Endothelial cell of umbilical vein (primary cell): ENCODE measurements at regions not wholly inside any gene's neighbourhood (a gene's known extent, or its start where the extent isn't known, plus 50 kb on each side); places are given as distances from the start of the nearest gene placed in this dataset.

Source experiments
- EZH2 ChIP-seq: IDR thresholded peaks from 2 replicates; pipeline ENCODE4 v1.6.1; 2012; ENCODE audit warnings: borderline replicate concordance, low read depth, mild to moderate bottlenecking, moderate library complexity, low read length, inconsistent platforms; ENCODE audit not compliant: severe bottlenecking
- FOS ChIP-seq: IDR thresholded peaks from 2 replicates; pipeline ENCODE4 v1.6.1; 2011; ENCODE audit warnings: mild to moderate bottlenecking, low read length, moderate library complexity, borderline replicate concordance; ENCODE audit not compliant: insufficient read depth
- GATA2 ChIP-seq: IDR thresholded peaks from 2 replicates; pipeline ENCODE4 v1.7.0; 2011; ENCODE audit warnings: low read depth, mild to moderate bottlenecking, moderate library complexity, mixed read lengths, low read length; ENCODE audit not compliant: insufficient read length, insufficient read depth
- JUN ChIP-seq: IDR thresholded peaks from 2 replicates; pipeline ENCODE4 v1.6.1; 2011; ENCODE audit warnings: borderline replicate concordance, low read depth; ENCODE audit not compliant: insufficient read length, insufficient read depth
- MYC ChIP-seq: IDR thresholded peaks from one replicate; pipeline ENCODE4 v1.6.1; 2011; ENCODE audit warnings: mild to moderate bottlenecking, low read depth, low read length
- POLR2A ChIP-seq: IDR thresholded peaks from 2 replicates; pipeline ENCODE4 v1.6.1; 2012; ENCODE audit warnings: low read depth, mild to moderate bottlenecking, control low read depth, low read length
- POLR2AphosphoS5 ChIP-seq: IDR thresholded peaks from 2 replicates; pipeline ENCODE4 v1.6.1; 2012; ENCODE audit warnings: low read depth, mild to moderate bottlenecking, control low read depth, low read length, moderate library complexity; ENCODE audit not compliant: insufficient read depth
- TF ChIP-seq, protein P1 (sequence below), 2 donors: IDR thresholded peaks; 1 replicate in 1 of 2; 2 replicates in 1 of 2; pipeline ENCODE4 v1.5.1; 2011; ENCODE audit warnings: low read length in 2 of 2, mild to moderate bottlenecking in 2 of 2, moderate library complexity in 2 of 2, control low read depth in 1 of 2, inconsistent platforms in 1 of 2, low read depth in 1 of 2; ENCODE audit not compliant: insufficient read depth in 1 of 2; ENCODE audit errors: extremely low read depth in 1 of 2
- TF ChIP-seq, protein P2 (sequence below): IDR thresholded peaks from 2 replicates; pipeline ENCODE4 v1.6.1; 2011; ENCODE audit not compliant: insufficient read depth, insufficient read length

DNA sequence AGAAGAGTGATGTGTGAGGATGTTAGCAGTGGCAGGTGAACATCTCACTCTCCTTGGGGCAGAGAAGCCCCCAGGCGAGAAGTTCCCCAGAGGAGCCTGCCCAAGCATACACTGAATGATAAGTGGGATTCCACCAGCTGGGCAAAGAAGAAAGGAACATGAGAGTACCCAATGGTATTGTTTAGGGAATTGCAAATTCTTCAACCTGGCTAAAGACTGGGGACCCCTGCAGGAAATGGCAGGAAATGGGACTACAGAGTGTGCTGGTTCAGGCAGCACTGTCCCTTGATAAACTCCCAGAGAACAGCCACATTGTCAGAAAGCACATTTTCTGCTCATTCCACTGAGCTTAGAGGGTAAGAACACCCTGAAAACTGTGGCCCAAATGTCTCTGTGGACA is 121.3 kb downstream of the RPS29 start:
- TF ChIP-seq POLR2A (no peak), POLR2AphosphoS5 (no peak), EZH2 (no peak), MYC (no peak), JUN (no peak), GATA2 (no peak), FOS (no peak)
- TF ChIP-seq, protein P1, sequence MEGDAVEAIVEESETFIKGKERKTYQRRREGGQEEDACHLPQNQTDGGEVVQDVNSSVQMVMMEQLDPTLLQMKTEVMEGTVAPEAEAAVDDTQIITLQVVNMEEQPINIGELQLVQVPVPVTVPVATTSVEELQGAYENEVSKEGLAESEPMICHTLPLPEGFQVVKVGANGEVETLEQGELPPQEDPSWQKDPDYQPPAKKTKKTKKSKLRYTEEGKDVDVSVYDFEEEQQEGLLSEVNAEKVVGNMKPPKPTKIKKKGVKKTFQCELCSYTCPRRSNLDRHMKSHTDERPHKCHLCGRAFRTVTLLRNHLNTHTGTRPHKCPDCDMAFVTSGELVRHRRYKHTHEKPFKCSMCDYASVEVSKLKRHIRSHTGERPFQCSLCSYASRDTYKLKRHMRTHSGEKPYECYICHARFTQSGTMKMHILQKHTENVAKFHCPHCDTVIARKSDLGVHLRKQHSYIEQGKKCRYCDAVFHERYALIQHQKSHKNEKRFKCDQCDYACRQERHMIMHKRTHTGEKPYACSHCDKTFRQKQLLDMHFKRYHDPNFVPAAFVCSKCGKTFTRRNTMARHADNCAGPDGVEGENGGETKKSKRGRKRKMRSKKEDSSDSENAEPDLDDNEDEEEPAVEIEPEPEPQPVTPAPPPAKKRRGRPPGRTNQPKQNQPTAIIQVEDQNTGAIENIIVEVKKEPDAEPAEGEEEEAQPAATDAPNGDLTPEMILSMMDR (IDR thresholded peaks at IDR 0.05; ENCODE audit: extremely low read depth in 1 of 2, insufficient read depth in 1 of 2, low read depth in 1 of 2, low read length in 2 of 2), result no peak
- TF ChIP-seq, protein P2, sequence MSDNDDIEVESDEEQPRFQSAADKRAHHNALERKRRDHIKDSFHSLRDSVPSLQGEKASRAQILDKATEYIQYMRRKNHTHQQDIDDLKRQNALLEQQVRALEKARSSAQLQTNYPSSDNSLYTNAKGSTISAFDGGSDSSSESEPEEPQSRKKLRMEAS, result no peak
